HCT116 (cell line): ENCODE measurements at regions not wholly inside any gene's neighbourhood (a gene's known extent, or its start where the extent isn't known, plus 50 kb on each side); places are given as distances from the start of the nearest gene placed in this dataset.

ENCODE experiments used
- CBX3 ChIP-seq: IDR thresholded peaks from 2 replicates; pipeline ENCODE4 v1.6.1; 2012; ENCODE audit warnings: low read depth
- CTCF ChIP-seq, 3 experiments: fragments of 200-600 bp in 1 of 3; sonication (generic) in 1 of 3; IDR thresholded peaks in 2 of 3; conservative IDR thresholded peaks in 1 of 3; 2 replicates each; pipeline ENCODE4 v1.5.1; 2012 to 2017; ENCODE audit warnings: low read depth in 2 of 3, low read length in 2 of 3, antibody characterized with exemption in 1 of 3, borderline replicate concordance in 1 of 3, control low read depth in 1 of 3, mild to moderate bottlenecking in 1 of 3, mixed read lengths in 1 of 3, mixed run types in 1 of 3, moderate library complexity in 1 of 3; ENCODE audit not compliant: insufficient read depth in 1 of 3
- EZH2 ChIP-seq: fragments of 200-600 bp; sonication (generic); IDR thresholded peaks from 2 replicates; pipeline ENCODE4 v1.6.1; 2017; ENCODE audit warnings: antibody characterized with exemption, mixed run types
- JUND ChIP-seq: IDR thresholded peaks from 2 replicates; pipeline ENCODE4 v1.6.1; 2012
- REST ChIP-seq: IDR thresholded peaks from 2 replicates; pipeline ENCODE4 v1.6.1; 2012; ENCODE audit warnings: low read depth

GRCh38 chr18:3348176-3348575 lies 86.2 kb downstream of the MYL12B start:
- no peak for TF ChIP-seq JUND
- no peak for TF ChIP-seq CTCF (IDR thresholded peaks at IDR 0.05 in 2 of 3, conservative IDR thresholded peaks at IDR 0.05 in 1 of 3; ENCODE audit: borderline replicate concordance in 1 of 3, insufficient read depth in 1 of 3, low read depth in 2 of 3, low read length in 2 of 3)
- no peak for TF ChIP-seq EZH2
- TF ChIP-seq REST, result no peak
- no peak for TF ChIP-seq CBX3
